GM12892 (cell line): ENCODE measurements at regions not wholly inside any gene's neighbourhood (a gene's known extent, or its start where the extent isn't known, plus 50 kb on each side); places are given as distances from the start of the nearest gene placed in this dataset.

Source experiments
- DNase-seq: peaks from one replicate; pipeline ENCODE4 v3.0.0; 2011; ENCODE audit not compliant: insufficient read length
- FAIRE-seq: peaks from 2 replicates; lab custom pipeline; 2011; peaks lifted over from hg19 to GRCh38; lab: Jason Lieb, UNC
- POLR2A ChIP-seq: IDR thresholded peaks from 2 replicates; pipeline ENCODE4 v1.6.1; 2011; ENCODE audit warnings: low read depth, low read length, control low read depth
- POLR2AphosphoS5 ChIP-seq: IDR thresholded peaks from 2 replicates; pipeline ENCODE4 v1.6.1; 2011; ENCODE audit warnings: low read depth, low read length, control low read depth
- TAF1 ChIP-seq: IDR thresholded peaks from 2 replicates; pipeline ENCODE4 v1.6.1; 2011; ENCODE audit warnings: low read depth, mild to moderate bottlenecking, control low read depth, low read length, borderline replicate concordance

GRCh38 chr6:44034931-44035345 is 92.3 kb downstream of the MRPL14 start:
- DNase-seq (no peak), FAIRE-seq (no peak)
- no peak for TF ChIP-seq POLR2AphosphoS5
- TF ChIP-seq POLR2A, result no peak
- TF ChIP-seq TAF1, result no peak

GRCh38 chr6:44034391-44034861 is 92.8 kb downstream of the MRPL14 start:
- FAIRE-seq (no peak), DNase-seq (no peak)
- no peak for TF ChIP-seq TAF1
- TF ChIP-seq POLR2A, result no peak
- TF ChIP-seq POLR2AphosphoS5, result no peak

- TF ChIP-seq TAF1 (no peak), POLR2A (no peak), POLR2AphosphoS5 (no peak)
- DNase-seq (no peak), FAIRE-seq (no peak)
Measured at GRCh38 chr6:44030812-44031454, 96.3 kb downstream of the MRPL14 start.

- no peak for FAIRE-seq
- TF ChIP-seq TAF1, result no peak
- DNase-seq, result no peak
Measured at GRCh38 chr6:44029444-44030185, 97.6 kb downstream of the MRPL14 start.

GRCh38 chr6:44028789-44029310 is 98.4 kb downstream of the MRPL14 start:
- no peak for FAIRE-seq
- TF ChIP-seq POLR2A (no peak), POLR2AphosphoS5 (no peak), TAF1 (no peak)
- DNase-seq, result no peak

- DNase-seq (no peak), FAIRE-seq (no peak)
- TF ChIP-seq TAF1 (no peak), POLR2AphosphoS5 (no peak), POLR2A (no peak)
Measured at GRCh38 chr6:44025226-44025625, 102.0 kb downstream of the MRPL14 start.

- FAIRE-seq, result no peak
- DNase-seq, result no peak
- no peak for TF ChIP-seq TAF1
- TF ChIP-seq POLR2AphosphoS5, result no peak
- no peak for TF ChIP-seq POLR2A
Measured at GRCh38 chr6:44024574-44025219, 102.6 kb downstream of the MRPL14 start.

- no peak for FAIRE-seq
- no peak for DNase-seq
- TF ChIP-seq TAF1 (no peak), POLR2AphosphoS5 (no peak), POLR2A (no peak)
Measured at GRCh38 chr6:44023586-44024454, 103.4 kb downstream of the MRPL14 start.

- DNase-seq (no peak), FAIRE-seq (no peak)
- TF ChIP-seq POLR2A, result no peak
Measured at GRCh38 chr6:44022671-44023352, 104.4 kb downstream of the MRPL14 start.

GRCh38 chr6:44022296-44022661 is 105.0 kb downstream of the MRPL14 start:
- no peak for FAIRE-seq
- TF ChIP-seq TAF1, result no peak
- no peak for TF ChIP-seq POLR2AphosphoS5
- TF ChIP-seq POLR2A, result no peak

GRCh38 chr6:44021589-44022295 is 105.5 kb downstream of the MRPL14 start:
- TF ChIP-seq TAF1, result no peak
- TF ChIP-seq POLR2AphosphoS5, result no peak
- TF ChIP-seq POLR2A, result no peak
- FAIRE-seq, result no peak
- no peak for DNase-seq

More at GRCh38 chr6:44022296-44022661, 105.0 kb downstream of the MRPL14 start:
- no peak for DNase-seq
